Medulla oblongata (tissue), 1 donor: ENCODE measurements at regions not wholly inside any gene's neighbourhood (a gene's known extent, or its start where the extent isn't known, plus 50 kb on each side); places are given as distances from the start of the nearest gene placed in this dataset.
"Not testable (repeated sequence)": the region's sequence is repeated elsewhere in the genome, so short reads cannot be mapped to it uniquely, and the experiment has no call there.

Experiments used
- DNase-seq: peaks from one replicate; pipeline ENCODE4 v3.0.0-alpha.2; 2015; ENCODE audit errors: extremely low spot score

DNA sequence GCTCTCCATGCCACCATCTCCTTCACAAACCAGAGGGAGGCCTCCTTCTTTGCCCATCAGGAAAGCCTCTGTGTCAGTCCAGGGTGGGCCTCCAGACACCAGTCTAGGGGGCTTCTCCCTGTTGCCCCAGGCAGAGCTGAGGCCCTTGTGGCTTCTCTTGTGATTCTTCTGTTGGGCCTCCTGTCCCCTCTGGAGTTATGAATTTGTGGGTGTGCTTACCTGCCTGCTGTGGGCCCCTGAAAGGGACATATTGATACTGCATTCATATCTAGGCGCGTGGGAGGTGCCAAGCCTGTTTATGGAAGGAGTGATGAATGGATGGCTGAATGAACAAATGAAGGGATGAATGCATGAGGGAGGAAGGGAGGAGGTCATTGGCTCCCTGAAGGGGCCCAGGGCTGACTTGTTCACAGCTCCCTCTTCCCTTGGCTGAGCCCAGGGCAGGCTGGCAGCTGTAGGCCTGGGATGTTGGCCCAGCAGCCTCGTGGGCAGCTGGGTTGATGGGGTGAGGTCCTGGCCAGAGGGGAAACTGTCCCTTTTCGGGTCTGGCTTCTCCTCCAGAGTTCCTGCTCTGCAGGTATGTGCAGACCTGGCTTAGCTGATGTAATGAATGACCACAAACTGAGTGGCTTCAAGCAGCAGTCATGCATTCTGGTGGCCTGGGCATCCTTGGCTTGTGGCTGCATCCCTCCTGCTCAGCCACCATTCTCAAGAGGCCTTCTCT is 195.4 kb downstream of the GOLGA6L6 start:
- DNase-seq, result peak; percentile 2

GRCh38 chr15:20345401-20345958 is 196.1 kb downstream of the GOLGA6L6 start:
- DNase-seq, result no peak

DNA sequence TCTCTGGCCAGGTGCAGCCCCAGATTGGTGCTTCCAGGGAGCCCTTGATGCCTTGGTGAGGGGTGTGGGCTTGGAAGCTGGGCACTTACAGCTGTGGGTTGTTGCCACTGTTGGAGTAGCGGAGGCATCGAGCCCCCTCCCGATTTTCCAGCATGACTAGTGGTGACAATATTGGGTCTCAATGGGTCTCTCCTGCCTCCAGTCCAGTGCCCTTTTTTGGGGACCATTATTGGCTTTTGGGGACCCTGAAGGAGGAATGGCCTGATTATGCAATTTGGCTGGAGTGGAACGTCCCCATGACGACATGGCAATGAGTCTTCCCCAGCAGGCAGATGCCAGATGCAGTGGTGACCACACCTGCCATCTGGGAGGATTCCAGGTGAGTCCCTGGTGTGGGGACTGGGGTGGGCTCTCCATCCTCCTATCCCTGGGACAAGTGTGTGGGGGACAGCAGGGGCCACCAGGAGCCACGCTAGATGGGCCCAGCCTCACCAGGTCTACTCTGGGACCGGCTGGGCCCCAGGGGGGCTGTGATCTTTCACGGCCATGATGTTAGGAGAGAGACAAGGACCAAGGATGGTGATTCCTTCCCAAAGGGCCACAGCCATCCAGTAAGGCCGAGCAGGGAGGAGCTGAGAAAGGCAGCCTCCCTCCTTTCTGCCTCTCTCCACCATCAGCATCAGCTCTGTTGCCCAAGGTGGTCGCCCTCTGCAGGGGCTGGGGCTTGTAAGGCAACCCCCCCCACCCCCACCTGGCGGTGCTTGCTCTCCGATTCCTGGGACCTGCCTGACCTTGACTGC is 196.8 kb downstream of the GOLGA6L6 start:
- peak; percentile 2 for DNase-seq

DNA sequence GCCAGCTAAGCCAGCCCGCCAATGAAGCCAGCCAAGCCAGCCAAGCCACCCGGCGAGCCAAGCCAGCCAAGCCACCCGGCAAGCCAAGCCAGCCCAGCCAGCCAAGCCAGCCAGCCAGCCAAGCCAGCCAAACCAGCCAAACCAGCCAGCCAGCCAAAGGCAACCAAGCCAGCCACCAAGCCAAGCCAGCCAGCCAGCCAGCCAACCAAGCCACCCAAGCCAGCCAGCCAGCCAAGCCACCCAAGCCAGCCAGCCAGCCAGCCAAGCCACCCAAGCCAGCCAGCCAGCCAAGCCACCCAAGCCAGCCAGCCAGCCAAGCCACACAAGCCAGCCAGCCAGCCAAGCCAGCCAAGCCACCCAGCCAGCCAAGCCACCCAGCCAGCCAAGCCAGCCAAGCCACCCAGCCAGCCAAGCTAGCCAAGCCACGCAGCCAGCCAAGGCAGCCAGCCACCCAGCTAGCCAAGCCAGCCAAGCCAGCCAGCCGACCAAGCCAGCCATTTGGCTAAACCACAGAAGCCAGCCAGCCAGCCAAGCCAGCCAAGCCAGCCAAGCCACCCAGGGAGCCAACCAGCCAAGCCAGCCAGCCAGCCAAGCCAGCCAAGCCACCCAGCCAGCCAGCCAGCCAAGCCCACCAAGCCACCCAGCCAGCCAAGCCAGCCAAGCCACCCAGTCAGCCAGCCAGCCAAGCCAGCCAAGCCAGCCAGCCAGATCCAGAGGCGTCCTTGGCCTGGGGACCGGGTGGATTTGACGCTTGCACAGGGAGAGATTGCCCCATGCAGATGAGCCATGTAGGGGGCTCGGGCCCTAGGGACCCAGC is 198.0 kb downstream of the GOLGA6L6 start:
- DNase-seq, result not testable (repeated sequence)

DNA sequence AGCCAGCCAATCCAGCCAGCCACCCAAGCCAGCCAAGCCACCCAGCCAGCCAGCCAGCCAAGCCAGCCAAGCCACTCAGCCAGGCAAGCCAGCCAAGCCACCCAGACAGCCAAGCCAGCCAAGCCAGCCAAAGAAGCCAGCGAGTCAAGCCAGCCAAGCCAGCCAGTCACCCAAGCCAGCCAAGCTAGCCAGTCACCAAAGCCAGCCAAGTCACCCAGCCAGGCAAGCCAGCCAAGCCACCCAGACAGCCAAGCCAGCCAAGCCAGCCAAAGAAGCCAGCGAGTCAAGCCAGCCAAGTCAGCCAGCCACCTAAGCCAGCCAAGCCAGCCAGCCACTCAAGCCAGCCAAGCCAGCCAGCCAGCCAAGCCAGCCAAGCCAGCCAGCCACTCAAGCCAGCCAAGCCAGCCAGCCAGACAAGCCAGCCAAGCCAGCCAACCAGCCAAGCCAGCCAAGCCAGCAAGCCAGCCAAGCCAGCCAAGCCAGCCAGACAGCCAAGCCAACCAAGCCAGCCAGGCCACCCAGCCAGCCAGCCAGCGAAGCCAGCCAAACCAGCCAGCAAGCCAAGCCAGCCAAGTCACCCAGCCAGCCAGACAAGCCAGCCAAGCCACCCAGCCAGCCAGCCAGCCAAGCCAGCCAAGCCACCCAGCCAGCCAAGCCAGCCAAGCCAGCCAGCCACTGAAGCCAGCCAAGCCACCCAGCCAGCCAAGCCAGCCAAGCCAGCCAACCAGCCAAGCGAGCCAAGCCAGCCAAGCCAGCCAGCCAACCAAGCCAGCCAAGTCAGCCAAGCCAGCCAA is 198.8 kb downstream of the GOLGA6L6 start:
- not testable (repeated sequence) for DNase-seq

DNA sequence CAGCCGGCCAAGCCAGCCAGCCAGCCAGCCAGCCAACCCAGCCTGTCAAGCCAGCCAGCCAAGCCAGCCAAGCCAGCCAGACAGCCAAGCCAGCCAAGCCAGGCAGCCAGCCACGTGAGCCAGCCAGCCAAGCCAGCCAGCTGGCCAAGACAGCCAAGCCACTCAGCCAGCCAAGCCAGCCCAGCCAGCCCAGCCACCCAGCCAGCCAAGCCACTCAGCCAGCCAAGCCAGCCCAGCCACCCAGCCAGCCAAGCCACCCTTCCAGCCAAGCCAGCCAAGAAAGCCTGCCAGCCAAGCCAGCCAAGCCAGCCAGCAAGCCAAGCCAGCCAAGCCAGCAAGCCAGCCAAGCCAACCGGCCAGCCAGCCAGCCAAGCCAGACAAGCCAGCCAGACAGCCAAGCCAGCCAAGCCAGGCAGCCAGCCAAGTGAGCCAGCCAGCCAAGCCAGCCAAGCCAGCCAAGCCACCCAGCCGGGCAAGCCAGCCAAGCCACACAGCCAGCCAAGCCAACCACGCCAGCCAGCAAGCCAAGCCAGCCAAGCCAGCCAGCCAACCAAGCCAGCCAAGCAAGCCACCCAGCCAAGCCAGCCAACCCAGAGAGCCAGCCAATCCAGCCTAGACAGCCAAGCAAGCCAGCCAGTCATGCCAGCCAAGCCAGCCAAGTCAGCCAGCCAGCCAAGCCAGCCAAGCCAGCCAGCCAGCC is 199.5 kb downstream of the GOLGA6L6 start:
- peak; percentile 48 for DNase-seq

GRCh38 chr15:20340931-20341661 is 200.5 kb downstream of the GOLGA6L6 start:
- peak; percentile 56 for DNase-seq

GRCh38 chr15:20340331-20340811 is 201.2 kb downstream of the GOLGA6L6 start:
- peak; percentile 42 for DNase-seq

DNA sequence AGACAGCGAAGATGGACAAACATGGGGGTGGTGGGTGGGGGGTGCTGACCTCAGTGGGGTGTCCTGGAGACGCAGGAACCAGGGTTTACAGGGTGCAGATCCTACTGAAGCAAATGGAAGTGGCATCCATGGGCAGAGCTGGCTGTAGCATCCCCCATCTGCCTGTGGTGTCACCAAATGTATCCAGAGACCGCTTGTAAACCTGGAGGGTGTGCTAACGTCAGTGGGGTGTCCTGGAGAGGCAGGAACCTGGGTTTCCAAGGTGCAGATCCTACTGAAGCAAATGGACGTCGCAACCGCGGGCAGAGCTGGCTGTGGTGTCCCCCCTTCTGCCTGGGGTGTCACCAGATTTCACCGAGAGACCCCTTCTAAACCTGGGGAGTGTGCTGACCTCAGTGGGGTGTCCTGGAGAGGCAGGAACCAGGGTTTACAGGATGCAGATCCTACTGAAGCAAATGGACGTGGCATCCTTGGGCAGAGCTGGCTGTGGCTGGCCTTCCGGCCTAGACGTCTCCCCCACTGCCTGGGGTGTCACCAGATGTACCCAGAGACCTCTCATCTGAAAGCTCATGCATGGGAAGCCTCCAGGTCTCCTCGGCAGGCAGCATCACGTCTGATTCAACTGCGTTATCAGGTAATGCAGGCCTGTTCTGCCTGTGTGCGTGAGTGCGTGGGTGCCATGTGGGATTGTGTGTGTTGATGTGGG is 202.4 kb downstream of the GOLGA6L6 start:
- DNase-seq, result peak; percentile 1

- DNase-seq, result not testable (repeated sequence)
These were observed 202.9 kb downstream of the GOLGA6L6 start for GRCh38 chr15:20338671-20339070.

- DNase-seq, result not testable (repeated sequence)
These were observed 204.4 kb downstream of the GOLGA6L6 start for GRCh38 chr15:20337238-20337637.

DNA sequence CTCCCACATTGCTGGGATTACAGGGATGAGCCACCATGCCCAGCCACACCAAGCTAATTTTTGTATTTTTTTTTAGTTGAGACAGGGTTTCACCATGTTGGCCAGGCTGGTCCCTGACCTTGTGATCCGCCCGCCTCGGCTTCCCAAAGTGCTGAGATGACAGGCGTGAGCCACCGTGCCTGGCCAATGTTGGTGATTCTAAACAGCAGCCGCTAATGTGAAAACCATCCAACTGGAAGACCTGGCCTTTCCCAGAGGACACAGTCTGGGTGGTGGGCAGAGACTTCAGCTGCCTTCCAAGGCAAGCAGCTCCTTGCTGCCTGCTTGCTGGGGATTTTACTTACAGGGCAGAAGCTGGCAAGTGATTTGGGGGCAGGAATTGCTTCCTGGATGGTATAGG is 207.1 kb downstream of the GOLGA6L6 start:
- DNase-seq, result not testable (repeated sequence)

DNA sequence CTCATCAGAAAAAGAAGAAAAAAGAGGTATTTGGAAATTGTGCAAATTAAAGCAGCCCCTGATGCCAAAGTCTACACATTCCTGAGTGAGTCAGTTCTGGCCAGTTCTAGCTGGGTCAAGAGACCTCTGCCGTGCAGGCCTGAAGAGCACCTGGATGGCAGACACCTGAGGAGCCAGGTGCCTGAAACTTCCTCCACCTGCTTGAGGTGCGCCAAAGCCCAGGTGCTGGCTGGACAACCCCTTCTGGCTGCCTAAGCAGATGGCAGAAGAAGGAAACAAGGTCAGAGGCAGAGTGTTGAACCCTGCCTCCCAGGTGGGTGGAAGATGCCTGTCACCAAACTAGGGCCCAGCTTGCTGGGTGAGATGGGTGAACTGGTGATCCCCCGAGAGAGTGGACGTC is 215.8 kb downstream of the GOLGA6L6 start:
- DNase-seq, result not testable (repeated sequence)

- not testable (repeated sequence) for DNase-seq
These were observed 224.5 kb downstream of the GOLGA6L6 start for GRCh38 chr15:20317132-20317531.

- not testable (repeated sequence) for DNase-seq
These were observed 230.5 kb downstream of the GOLGA6L6 start for GRCh38 chr15:20311014-20311680.

DNA sequence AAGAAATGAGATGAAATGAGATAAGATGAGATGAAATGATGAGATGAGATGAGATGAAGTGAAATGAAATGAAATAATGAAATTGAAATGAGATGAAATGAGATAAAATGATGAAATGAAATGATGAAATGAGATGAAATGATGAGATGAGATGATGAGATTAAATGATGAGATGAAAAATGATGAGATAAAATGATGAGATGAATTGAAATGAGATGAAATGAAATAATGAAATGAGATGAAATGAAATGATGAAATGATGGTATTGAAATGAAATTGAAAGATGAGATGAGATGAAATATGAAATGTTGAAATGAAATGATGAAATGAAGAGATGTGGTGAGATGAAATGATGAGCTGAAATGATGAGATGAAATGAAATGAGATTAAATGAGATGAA is 231.0 kb downstream of the GOLGA6L6 start:
- no peak for DNase-seq

- DNase-seq, result not testable (repeated sequence)
These were observed 231.6 kb downstream of the GOLGA6L6 start for GRCh38 chr15:20309966-20310365.

DNA sequence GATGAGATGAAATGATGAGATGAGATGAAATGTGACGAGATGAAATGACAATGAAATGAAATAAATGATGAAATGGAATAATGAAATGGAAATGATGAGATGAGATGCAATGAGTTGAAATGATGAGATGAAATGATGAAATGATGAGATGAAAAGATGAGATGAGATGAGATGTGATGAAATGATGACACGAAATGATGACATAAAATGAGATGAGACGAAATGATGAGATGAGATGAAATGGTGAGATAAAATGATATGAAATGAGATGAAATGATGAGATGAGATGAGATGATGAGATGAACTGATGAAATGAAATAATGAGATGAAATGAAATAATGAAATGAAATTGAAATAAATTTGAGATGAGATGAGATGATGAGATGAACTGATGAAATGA is 232.2 kb downstream of the GOLGA6L6 start:
- not testable (repeated sequence) for DNase-seq
